ENCODE measurements at regions not wholly inside any gene's neighbourhood (a gene's known extent, or its start where the extent isn't known, plus 50 kb on each side); places are given as distances from the start of the nearest gene placed in this dataset.

DNA sequence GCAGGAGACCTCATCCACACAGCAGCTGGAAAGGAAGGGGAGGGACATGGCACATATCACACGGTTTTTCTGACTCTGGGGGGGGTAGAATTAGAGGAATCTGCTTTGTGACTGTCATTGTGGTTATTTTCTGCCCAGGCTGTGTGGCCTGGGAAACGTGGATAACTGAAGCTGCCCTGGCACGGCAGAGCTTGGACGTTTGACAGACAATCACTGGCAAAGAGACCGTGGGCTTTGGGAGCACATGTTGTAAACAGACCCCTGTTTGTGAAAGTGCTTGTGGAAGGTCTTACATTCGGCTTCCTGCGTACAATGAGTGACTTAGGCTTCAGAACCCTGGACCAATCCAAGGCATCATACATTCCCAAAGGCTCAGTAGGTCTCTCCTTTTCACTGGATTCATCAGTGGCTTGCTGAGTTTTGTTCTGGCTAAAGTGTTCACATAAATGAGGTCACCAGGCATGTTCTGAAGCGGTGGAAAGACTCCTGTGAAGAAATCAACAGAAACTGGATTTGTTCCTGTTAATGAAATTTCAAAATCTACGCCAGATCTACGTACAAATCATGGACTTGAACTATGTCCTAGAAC, 188.2 kb downstream of the TEX36 start:
- dilution Hi-C loops (cut with MboI; ENCODE audit: extremely low pct_ligation_motif_present, low sequenced_read_pairs) (no loop called here), intact Hi-C loops (cut with micrococcal nuclease) (no loop called here)
- H4K20me1 ChIP-seq (replicated peaks; ENCODE audit: control insufficient read depth, extremely low read depth, insufficient read depth, low read length) = no peaks in the 10 kb centered on the region
- H3K9ac ChIP-seq (replicated peaks; ENCODE audit: extremely low read depth, insufficient read depth, low read length) = no peak overlapping the region
- DNase-seq (ENCODE audit: low read depth, low spot score) = no peak
- BruUV-seq (replicated peaks) = no TSS peak
- H3K9me1 ChIP-seq (replicated peaks; ENCODE audit: control insufficient read depth, extremely low read depth, insufficient read depth, low read length) = no peaks in the 10 kb centered on the region
- no peak overlapping the region for H3K27ac ChIP-seq (ENCODE audit: insufficient read depth, low read depth, low read length)
- FAIRE-seq = no peak
- no peaks in the 10 kb centered on the region for H3K4me1 ChIP-seq (ENCODE audit: control insufficient read depth, extremely low read depth, insufficient read depth, low read length)
- TF ChIP-seq GATA2 (IDR thresholded peaks at IDR 0.05; ENCODE audit: insufficient read depth, insufficient read length, low read depth, low read length) = no peak
- no peak for TF ChIP-seq EZH2 (IDR thresholded peaks at IDR 0.05; ENCODE audit: borderline replicate concordance, low read depth, low read length, severe bottlenecking)
- no peak for TF ChIP-seq MYC (IDR thresholded peaks at IDR 0.05; ENCODE audit: low read depth, low read length)
- TF ChIP-seq MAX (IDR thresholded peaks at IDR 0.05; ENCODE audit: insufficient read depth, insufficient read length) = no peak
- TF ChIP-seq, protein P1, sequence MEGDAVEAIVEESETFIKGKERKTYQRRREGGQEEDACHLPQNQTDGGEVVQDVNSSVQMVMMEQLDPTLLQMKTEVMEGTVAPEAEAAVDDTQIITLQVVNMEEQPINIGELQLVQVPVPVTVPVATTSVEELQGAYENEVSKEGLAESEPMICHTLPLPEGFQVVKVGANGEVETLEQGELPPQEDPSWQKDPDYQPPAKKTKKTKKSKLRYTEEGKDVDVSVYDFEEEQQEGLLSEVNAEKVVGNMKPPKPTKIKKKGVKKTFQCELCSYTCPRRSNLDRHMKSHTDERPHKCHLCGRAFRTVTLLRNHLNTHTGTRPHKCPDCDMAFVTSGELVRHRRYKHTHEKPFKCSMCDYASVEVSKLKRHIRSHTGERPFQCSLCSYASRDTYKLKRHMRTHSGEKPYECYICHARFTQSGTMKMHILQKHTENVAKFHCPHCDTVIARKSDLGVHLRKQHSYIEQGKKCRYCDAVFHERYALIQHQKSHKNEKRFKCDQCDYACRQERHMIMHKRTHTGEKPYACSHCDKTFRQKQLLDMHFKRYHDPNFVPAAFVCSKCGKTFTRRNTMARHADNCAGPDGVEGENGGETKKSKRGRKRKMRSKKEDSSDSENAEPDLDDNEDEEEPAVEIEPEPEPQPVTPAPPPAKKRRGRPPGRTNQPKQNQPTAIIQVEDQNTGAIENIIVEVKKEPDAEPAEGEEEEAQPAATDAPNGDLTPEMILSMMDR (IDR thresholded peaks at IDR 0.05; ENCODE audit: extremely low read depth in 1 of 2, insufficient read depth in 1 of 2, low read depth in 1 of 2, low read length in 2 of 2) = no peak
- no peak for TF ChIP-seq JUN (IDR thresholded peaks at IDR 0.05; ENCODE audit: borderline replicate concordance, insufficient read depth, insufficient read length, low read depth)
- no peak for TF ChIP-seq FOS (IDR thresholded peaks at IDR 0.05; ENCODE audit: borderline replicate concordance, insufficient read depth, low read length)
- no peak for TF ChIP-seq POLR2AphosphoS5 (IDR thresholded peaks at IDR 0.05; ENCODE audit: insufficient read depth, low read depth, low read length)
- TF ChIP-seq POLR2A (IDR thresholded peaks at IDR 0.05; ENCODE audit: low read depth, low read length) = no peak
- H2AFZ ChIP-seq (ENCODE audit: low read depth, low read length) = no peak overlapping the region
- no peak overlapping the region for H3K4me3 ChIP-seq (replicated peaks in 1 of 3; ENCODE audit: insufficient read depth in 1 of 3, low read depth in 1 of 3, low read length in 3 of 3)
- H3K4me2 ChIP-seq (ENCODE audit: insufficient read depth, low read length) = no peak overlapping the region
- ChIA-PET CTCF (interaction anchor here (0.9 to 1.0 kb wide), 2 partner anchors 10 to 134 kb away, joined by 3 to 4 read pairs; no protein-coding TSS in a partner anchor), POLR2A (no interaction called here)
- no peaks in the 10 kb centered on the region for H3K9me3 ChIP-seq (replicated peaks; ENCODE audit: control insufficient read depth, insufficient read depth, low read length)
- no peaks in the 10 kb centered on the region for H3K36me3 ChIP-seq (ENCODE audit: control insufficient read depth in 2 of 2, extremely low read depth in 1 of 2, insufficient read depth in 2 of 2, low read length in 2 of 2)
- H3K27me3 ChIP-seq (ENCODE audit: control insufficient read depth in 2 of 2, insufficient read depth in 2 of 2, low read length in 2 of 2) = peaks cover 3 to 8% of the 10 kb centered on the region in 2 experiments
- no peaks in the 10 kb centered on the region for H3K79me2 ChIP-seq (ENCODE audit: control insufficient read depth, insufficient read depth, low read length)
